Transverse colon (tissue), 4 donors: ENCODE measurements at regions not wholly inside any gene's neighbourhood (a gene's known extent, or its start where the extent isn't known, plus 50 kb on each side); places are given as distances from the start of the nearest gene placed in this dataset.

Experiments used
- DNase-seq: peaks from one replicate; pipeline ENCODE4 v3.0.0-alpha.2; 2019
- H3K27ac ChIP-seq, 4 donors: fragments of 200-600 bp; sonication (generic); 2 replicates each; pipeline ENCODE4 v1.5.1; 2016 to 2018; ENCODE audit warnings: inconsistent platforms in 4 of 4
- H3K27me3 ChIP-seq: fragments of 200-600 bp; sonication (generic); 2 replicates; pipeline ENCODE4 v1.5.1; 2017; ENCODE audit warnings: inconsistent platforms
- H3K36me3 ChIP-seq, 4 donors: fragments of 200-600 bp; sonication (generic); 2 replicates each; pipeline ENCODE4 v1.5.1; 2017 to 2019; ENCODE audit warnings: inconsistent platforms in 4 of 4
- H3K4me1 ChIP-seq, 4 donors: fragments of 200-600 bp; sonication (generic); 2 replicates each; pipeline ENCODE4 v1.5.1; 2017 to 2020; ENCODE audit warnings: inconsistent platforms in 4 of 4
- H3K4me3 ChIP-seq, 4 donors: fragments of 200-600 bp; sonication (generic); 1 replicate in 1 of 4; 2 replicates in 3 of 4; pipeline versions ENCODE4 v1.5.1 to v1.6.1; 2017 to 2019; ENCODE audit warnings: inconsistent platforms in 4 of 4
- H3K9me3 ChIP-seq, 2 donors: fragments of 200-600 bp; sonication (generic); 2 replicates each; pipeline ENCODE4 v1.5.1; 2017 to 2019; ENCODE audit warnings: inconsistent platforms in 2 of 2
- CTCF ChIP-seq, 5 experiments: fragments of 200-600 bp in 3 of 5; fragments of 450-650 bp in 2 of 5; sonication (generic) in 3 of 5; IDR thresholded peaks; 1 replicate in 2 of 5; 2 replicates in 3 of 5; pipeline ENCODE4 v1.5.1; 2016 to 2017; ENCODE audit warnings: antibody characterized with exemption in 5 of 5, inconsistent platforms in 3 of 5, mild to moderate bottlenecking in 2 of 5, moderate library complexity in 1 of 5
- EP300 ChIP-seq: sonication (generic); formaldehyde crosslinking; IDR thresholded peaks from one replicate; pipeline ENCODE4 v1.6.1; 2017; ENCODE audit warnings: antibody characterized with exemption, low read depth
- POLR2A ChIP-seq: fragments of 450-650 bp; IDR thresholded peaks from one replicate; pipeline ENCODE4 v1.6.1; 2016; ENCODE audit warnings: antibody characterized with exemption, mild to moderate bottlenecking, moderate library complexity
- POLR2AphosphoS5 ChIP-seq, 3 donors: sonication (generic); formaldehyde crosslinking; IDR thresholded peaks; one replicate each; pipeline ENCODE4 v1.6.1; 2016; ENCODE audit warnings: antibody characterized with exemption in 3 of 3
- WGBS, 2 donors: methylation state at CpG; one replicate each; pipeline ENCODE4 v1.1.5; 2018; ENCODE audit warnings: low coverage in 1 of 2; 5-methylcytosine and 5-hydroxymethylcytosine counted together
- in situ Hi-C, 4 donors: fragments of 200-750 bp; cut with MboI; loops; one replicate each; pipeline versions ENCODE4 v1.15.0 to v1.15.1; 2017; ENCODE audit warnings: low sequenced_read_pairs in 3 of 4, low pct_ligation_motif_present in 1 of 4, low pct_unique_long_range_greater_than_20kb in 1 of 4
- intact Hi-C: fragments of 100-400 bp; cut with DNase I; formaldehyde crosslinking; loops from one replicate; pipeline ENCODE4 v1.15.1; 2023; ENCODE audit warnings: low total_unique reads

- DNase-seq = peak; percentile 3
- Histone ChIP-seq H3K4me3 (no peak overlapping the region), H3K27ac (no peak overlapping the region), H3K36me3 (no peaks in the 10 kb centered on the region), H3K9me3 (no peaks in the 10 kb centered on the region), H3K27me3 (no peaks in the 10 kb centered on the region), H3K4me1 (no peaks in the 10 kb centered on the region)
- intact Hi-C loops = no loop called here
- in situ Hi-C loops = no loop called here
- no peak for TF ChIP-seq POLR2A
- no peak for TF ChIP-seq CTCF (IDR thresholded peaks at IDR 0.05)
- no peak for TF ChIP-seq EP300
- TF ChIP-seq POLR2AphosphoS5 (IDR thresholded peaks at IDR 0.05) = no peak
- 68 to 90% methylated on average over 5 to 10 of the region's 10 CpGs for WGBS, 2 donors
These were observed 57.8 kb upstream of the BCL11B start for GRCh38 chr14:99329711-99330315.

GRCh38 chr14:99327458-99328250 is 55.7 kb upstream of the BCL11B start:
- Histone ChIP-seq H3K4me1 (no peaks in the 10 kb centered on the region), H3K36me3 (no peaks in the 10 kb centered on the region), H3K4me3 (no peak overlapping the region), H3K27me3 (no peaks in the 10 kb centered on the region), H3K27ac (no peak overlapping the region), H3K9me3 (no peaks in the 10 kb centered on the region)
- no peak for DNase-seq
- in situ Hi-C loops (no loop called here), intact Hi-C loops (no loop called here)
- 34 to 68% methylated on average over 7 to 14 of the region's 14 CpGs for WGBS, 2 donors
- TF ChIP-seq EP300 (no peak), POLR2AphosphoS5 (IDR thresholded peaks at IDR 0.05) (no peak), CTCF (IDR thresholded peaks at IDR 0.05) (no peak), POLR2A (no peak)

- no peak overlapping the region for H3K4me3 ChIP-seq
- H3K9me3 ChIP-seq = no peaks in the 10 kb centered on the region
- intact Hi-C loops (no loop called here), in situ Hi-C loops (no loop called here)
- no peaks in the 10 kb centered on the region for H3K4me1 ChIP-seq
- no peak overlapping the region for H3K27ac ChIP-seq
- no peak for TF ChIP-seq POLR2A
- no peak for TF ChIP-seq CTCF (IDR thresholded peaks at IDR 0.05)
- no peak for TF ChIP-seq EP300
- no peak for TF ChIP-seq POLR2AphosphoS5 (IDR thresholded peaks at IDR 0.05)
- WGBS, 2 donors = 45 to 76% methylated on average over 2 to 5 of the region's 5 CpGs
- H3K27me3 ChIP-seq = no peaks in the 10 kb centered on the region
- DNase-seq = no peak
- H3K36me3 ChIP-seq = no peaks in the 10 kb centered on the region
These were observed 55.1 kb upstream of the BCL11B start for GRCh38 chr14:99327050-99327449.

GRCh38 chr14:99326041-99326710 is 54.2 kb upstream of the BCL11B start:
- TF ChIP-seq EP300 = no peak
- TF ChIP-seq CTCF (IDR thresholded peaks at IDR 0.05) = no peak
- TF ChIP-seq POLR2AphosphoS5 (IDR thresholded peaks at IDR 0.05) = no peak
- TF ChIP-seq POLR2A = no peak
- Histone ChIP-seq H3K27ac (no peak overlapping the region), H3K4me3 (no peak overlapping the region), H3K27me3 (no peaks in the 10 kb centered on the region), H3K4me1 (no peaks in the 10 kb centered on the region), H3K9me3 (no peaks in the 10 kb centered on the region), H3K36me3 (no peaks in the 10 kb centered on the region)
- no peak for DNase-seq
- in situ Hi-C loops = no loop called here
- intact Hi-C loops = no loop called here
- WGBS, 2 donors = 92 to 93% methylated on average over 2 to 8 of the region's 8 CpGs
